KMS-11 (cell line): ENCODE measurements at regions not wholly inside any gene's neighbourhood (a gene's known extent, or its start where the extent isn't known, plus 50 kb on each side); places are given as distances from the start of the nearest gene placed in this dataset.

Source experiments
- H2AFZ ChIP-seq: fragments of 200-600 bp; sonication (generic); 2 replicates; pipeline ENCODE4 v1.6.1; 2016; ENCODE audit warnings: antibody characterized with exemption, mixed run types, low read depth
- H3K27ac ChIP-seq: fragments of 200-600 bp; sonication (generic); 2 replicates; pipeline ENCODE4 v1.6.1; 2016; ENCODE audit warnings: mild to moderate bottlenecking, mixed run types
- H3K27me3 ChIP-seq: fragments of 200-600 bp; sonication (generic); 2 replicates; pipeline ENCODE4 v1.6.1; 2017; ENCODE audit warnings: mild to moderate bottlenecking, low read depth, mixed run types, moderate library complexity; ENCODE audit not compliant: insufficient read depth
- H3K36me3 ChIP-seq: fragments of 200-600 bp; sonication (generic); 2 replicates; pipeline ENCODE4 v1.6.1; 2017; ENCODE audit warnings: mild to moderate bottlenecking, mixed run types; ENCODE audit not compliant: insufficient read depth
- H3K4me1 ChIP-seq: fragments of 200-600 bp; sonication (generic); 2 replicates; pipeline ENCODE4 v1.6.1; 2016; ENCODE audit warnings: mild to moderate bottlenecking, low read depth, mixed run types; ENCODE audit not compliant: poor library complexity, severe bottlenecking
- H3K4me2 ChIP-seq: fragments of 200-600 bp; sonication (generic); 2 replicates; pipeline ENCODE4 v1.7.0; 2016; ENCODE audit warnings: mild to moderate bottlenecking, mixed run types
- H3K4me3 ChIP-seq: fragments of 200-600 bp; sonication (generic); IDR thresholded peaks from 2 replicates; pipeline ENCODE4 v1.6.1; 2017; ENCODE audit warnings: low read depth, low read length, mixed read lengths; ENCODE audit not compliant: insufficient read depth
- H3K79me2 ChIP-seq: fragments of 200-600 bp; sonication (generic); 2 replicates; pipeline ENCODE4 v1.6.1; 2016; ENCODE audit warnings: low read depth, mixed run types; ENCODE audit not compliant: insufficient read depth
- H3K9ac ChIP-seq: fragments of 200-600 bp; sonication (generic); 2 replicates; pipeline ENCODE4 v1.6.1; 2016; ENCODE audit warnings: mild to moderate bottlenecking, mixed run types
- H4K20me1 ChIP-seq: fragments of 200-600 bp; sonication (generic); 2 replicates; pipeline ENCODE4 v1.6.1; 2016; ENCODE audit warnings: mild to moderate bottlenecking, mixed run types; ENCODE audit not compliant: insufficient read depth
- CTCF ChIP-seq: fragments of 200-600 bp; sonication (generic); conservative IDR thresholded peaks from 2 replicates; pipeline ENCODE4 v1.6.1; 2017; ENCODE audit warnings: low read depth, mild to moderate bottlenecking, antibody characterized with exemption, low read length, moderate library complexity, mixed read lengths

- no peak overlapping the region for H3K9ac ChIP-seq
- no peaks in the 10 kb centered on the region for H4K20me1 ChIP-seq
- no peak overlapping the region for H3K4me3 ChIP-seq
- TF ChIP-seq CTCF: no peak
- H3K27ac ChIP-seq: no peak overlapping the region
- H3K4me2 ChIP-seq: no peak overlapping the region
- H3K36me3 ChIP-seq: no peaks in the 10 kb centered on the region
- no peaks in the 10 kb centered on the region for H3K27me3 ChIP-seq
- H3K4me1 ChIP-seq: peaks cover 46% of the 10 kb centered on the region
- H3K79me2 ChIP-seq: no peaks in the 10 kb centered on the region
- H2AFZ ChIP-seq: no peak overlapping the region
These were observed 392.0 kb downstream of the LRIG3 start for GRCh38 chr12:58528271-58528670.

- H4K20me1 ChIP-seq: no peaks in the 10 kb centered on the region
- no peaks in the 10 kb centered on the region for H3K36me3 ChIP-seq
- no peak for TF ChIP-seq CTCF
- H2AFZ ChIP-seq: peak overlapping the region; percentile 5
- H3K9ac ChIP-seq: no peak overlapping the region
- no peak overlapping the region for H3K4me3 ChIP-seq
- H3K27ac ChIP-seq: peak overlapping the region; percentile 42; the same call in 1 of the 2 replicates
- H3K79me2 ChIP-seq: no peaks in the 10 kb centered on the region
- H3K4me1 ChIP-seq: peaks cover 52% of the 10 kb centered on the region
- H3K4me2 ChIP-seq: peak overlapping the region; percentile 69
- H3K27me3 ChIP-seq: no peaks in the 10 kb centered on the region
These were observed 391.1 kb downstream of the LRIG3 start for GRCh38 chr12:58529114-58529665.

- Histone ChIP-seq H3K9ac (peak overlapping the region; percentile 3; the same call in 1 of the 2 replicates), H3K4me2 (peak overlapping the region; percentile 69), H3K27ac (peak overlapping the region; percentile 42), H2AFZ (peak overlapping the region; percentile 1; the same call in 1 of the 2 replicates), H4K20me1 (no peaks in the 10 kb centered on the region), H3K4me1 (peaks cover 60% of the 10 kb centered on the region), H3K36me3 (no peaks in the 10 kb centered on the region), H3K79me2 (no peaks in the 10 kb centered on the region), H3K27me3 (no peaks in the 10 kb centered on the region), H3K4me3 (no peak overlapping the region)
- no peak for TF ChIP-seq CTCF
These were observed 390.2 kb downstream of the LRIG3 start for GRCh38 chr12:58529897-58530741.

- no peaks in the 10 kb centered on the region for H3K27me3 ChIP-seq
- H3K36me3 ChIP-seq: no peaks in the 10 kb centered on the region
- peaks cover 60% of the 10 kb centered on the region for H3K4me1 ChIP-seq
- no peak overlapping the region for H3K4me3 ChIP-seq
- H2AFZ ChIP-seq: peak overlapping the region; percentile 1; the same call in 1 of the 2 replicates
- peak overlapping the region; percentile 69 for H3K4me2 ChIP-seq
- peak overlapping the region; percentile 42 for H3K27ac ChIP-seq
- peak overlapping the region; percentile 3; the same call in 1 of the 2 replicates for H3K9ac ChIP-seq
- H4K20me1 ChIP-seq: no peaks in the 10 kb centered on the region
- H3K79me2 ChIP-seq: no peaks in the 10 kb centered on the region
- TF ChIP-seq CTCF: no peak
These were observed 389.6 kb downstream of the LRIG3 start for GRCh38 chr12:58530742-58531062.
